ENCODE measurements at regions not wholly inside any gene's neighbourhood (a gene's known extent, or its start where the extent isn't known, plus 50 kb on each side); places are given as distances from the start of the nearest gene placed in this dataset.

- WGBS (ENCODE audit: insufficient coverage, insufficient replicate concordance, low lambda C conversion rate, missing lambda C conversion rate): 42% methylated on average over 2 of the region's 2 CpGs
- ChIA-PET CTCF (interaction anchor here (1.7 kb wide), 1 partner anchor 123 kb away, joined by 4 read pairs; no protein-coding TSS in a partner anchor), SMC1A (ENCODE audit: uncharacterized antibody, unreplicated experiment) (interaction anchor here (1.2 to 2.3 kb wide), 4 partner anchors 10 to 89 kb away, joined by 3 to 8 read pairs (median 5); no protein-coding TSS in a partner anchor), RAD21 (ENCODE audit: unreplicated experiment) (no interaction called here), POLR2A (no interaction called here)
- H3K27me3 ChIP-seq (replicated peaks in 1 of 2; ENCODE audit: control insufficient read depth in 2 of 2, insufficient read depth in 2 of 2, low read length in 1 of 2): no peaks in the 10 kb centered on the region
- H3K79me2 ChIP-seq (ENCODE audit: control insufficient read depth, insufficient read depth, low read length): no peaks in the 10 kb centered on the region
- H4K20me1 ChIP-seq (ENCODE audit: control insufficient read depth, insufficient read depth): no peaks in the 10 kb centered on the region
- H3K4me1 ChIP-seq (ENCODE audit: control insufficient read depth, insufficient read depth, low read length): no peaks in the 10 kb centered on the region
- FAIRE-seq (no peak), ATAC-seq (no peak), DNase-seq (ENCODE audit: low read depth, low spot score) (no peak)
- no peak overlapping the region for H3K9ac ChIP-seq (ENCODE audit: control insufficient read depth, insufficient read depth, low read length)
- no peaks in the 10 kb centered on the region for H3K36me3 ChIP-seq (ENCODE audit: control insufficient read depth in 2 of 2, insufficient read depth in 2 of 2, low read length in 1 of 2)
- TF ChIP-seq CEBPZ (IDR thresholded peaks at IDR 0.05; ENCODE audit: low read depth, low read length) (no peak), ZNF592 (IDR thresholded peaks at IDR 0.05) (no peak), HDAC6 (IDR thresholded peaks at IDR 0.05; ENCODE audit: unreplicated experiment) (no peak), SMAD1 (IDR thresholded peaks at IDR 0.05; ENCODE audit: low read depth, partially characterized antibody) (no peak), USF1 (IDR thresholded peaks at IDR 0.05; ENCODE audit: borderline replicate concordance, extremely low read length, insufficient read depth, low read depth, low read length) (no peak), CREB1 (IDR thresholded peaks at IDR 0.05; ENCODE audit: low read depth) (no peak), CBX3 (IDR thresholded peaks at IDR 0.05; ENCODE audit: borderline replicate concordance, low read depth) (no peak), SIN3A (IDR thresholded peaks at IDR 0.05; ENCODE audit: low read depth, low read length) (no peak), MLLT1 (IDR thresholded peaks at IDR 0.05) (no peak)
- no peak overlapping the region for H2AFZ ChIP-seq (ENCODE audit: control insufficient read depth, low read depth, low read length)
- H3K4me2 ChIP-seq (ENCODE audit: control insufficient read depth, insufficient read depth): no peak overlapping the region
- in situ Hi-C loops (cut with MboI) (no loop called here), intact Hi-C loops (cut with micrococcal nuclease; ENCODE audit: unreplicated experiment) (no loop called here)
- H3K9me3 ChIP-seq (replicated peaks; ENCODE audit: control insufficient read depth, insufficient read depth, low read length): no peaks in the 10 kb centered on the region
- H3K4me3 ChIP-seq: no peak overlapping the region
- no TSS peak for BruUV-seq (replicated peaks)
- no peak overlapping the region for H3K27ac ChIP-seq (ENCODE audit: control insufficient read depth, insufficient read depth)
Observed at GRCh38 chr4:136741468-136741867, 790.8 kb downstream of the PCDH18 start.
